ENCODE measurements at regions not wholly inside any gene's neighbourhood (a gene's known extent, or its start where the extent isn't known, plus 50 kb on each side); places are given as distances from the start of the nearest gene placed in this dataset.

- no peak for TF ChIP-seq STAT6 (CRISPR knock-in tag; conservative IDR thresholded peaks at IDR 0.05; ENCODE audit: low read depth)
- TF ChIP-seq CTCF (IDR thresholded peaks at IDR 0.05): no peak
- TF ChIP-seq ZNF396 (CRISPR knock-in tag; IDR thresholded peaks at IDR 0.05; ENCODE audit: borderline replicate concordance): no peak
- TF ChIP-seq TP53 (CRISPR knock-in tag; IDR thresholded peaks at IDR 0.05): no peak
- no peak for TF ChIP-seq ZNF317 (CRISPR knock-in tag; IDR thresholded peaks at IDR 0.05; ENCODE audit: borderline replicate concordance, low read depth)
These were observed 632.6 kb upstream of the ARGLU1 start for GRCh38 chr13:107200491-107200890.
